Naive B cell (primary cell): ENCODE measurements at regions not wholly inside any gene's neighbourhood (a gene's known extent, or its start where the extent isn't known, plus 50 kb on each side); places are given as distances from the start of the nearest gene placed in this dataset.
"Not testable (repeated sequence)": the region's sequence is repeated elsewhere in the genome, so short reads cannot be mapped to it uniquely, and the experiment has no call there.

Experiments used
- ATAC-seq, 2 donors: fragments of 150-1000 bp; cut with Tn5 transposase; 2 replicates each; pipeline ENCODE4 v1.10.0; 2021; ENCODE audit warnings: low read depth in 2 of 2, mild to moderate bottlenecking in 2 of 2, moderate library complexity in 2 of 2
- DNase-seq: peaks from one replicate; pipeline ENCODE4 v3.0.0; 2022
- H3K27ac Mint-ChIP-seq, 6 donors: one replicate each; pipeline ENCODE4 v1.8.0; 2020 to 2022; ENCODE audit warnings: mild to moderate bottlenecking in 6 of 6, mixed read lengths in 6 of 6, moderate library complexity in 5 of 6, inconsistent platforms in 2 of 6
- H3K27me3 Mint-ChIP-seq, 3 donors: one replicate each; pipeline ENCODE4 v1.8.0; 2021 to 2022; ENCODE audit warnings: mixed read lengths in 3 of 3, mild to moderate bottlenecking in 1 of 3
- H3K36me3 Mint-ChIP-seq, 2 donors: one replicate each; pipeline ENCODE4 v1.8.0; 2020 to 2022; ENCODE audit warnings: mixed read lengths in 2 of 2, inconsistent platforms in 1 of 2, mild to moderate bottlenecking in 1 of 2
- H3K4me1 Mint-ChIP-seq, 3 donors: one replicate each; pipeline ENCODE4 v1.8.0; 2020 to 2022; ENCODE audit warnings: mixed read lengths in 3 of 3, inconsistent platforms in 1 of 3, mild to moderate bottlenecking in 1 of 3, moderate library complexity in 1 of 3
- H3K4me3 Mint-ChIP-seq, 8 donors: one replicate each; pipeline ENCODE4 v1.8.0; 2020 to 2022; ENCODE audit warnings: mild to moderate bottlenecking in 8 of 8, mixed read lengths in 8 of 8, moderate library complexity in 8 of 8, inconsistent platforms in 2 of 8
- H3K9me3 Mint-ChIP-seq, 7 donors: one replicate each; pipeline ENCODE4 v1.8.0; 2020 to 2022; ENCODE audit warnings: mixed read lengths in 7 of 7, mild to moderate bottlenecking in 5 of 7, inconsistent platforms in 2 of 7, moderate library complexity in 1 of 7

DNA sequence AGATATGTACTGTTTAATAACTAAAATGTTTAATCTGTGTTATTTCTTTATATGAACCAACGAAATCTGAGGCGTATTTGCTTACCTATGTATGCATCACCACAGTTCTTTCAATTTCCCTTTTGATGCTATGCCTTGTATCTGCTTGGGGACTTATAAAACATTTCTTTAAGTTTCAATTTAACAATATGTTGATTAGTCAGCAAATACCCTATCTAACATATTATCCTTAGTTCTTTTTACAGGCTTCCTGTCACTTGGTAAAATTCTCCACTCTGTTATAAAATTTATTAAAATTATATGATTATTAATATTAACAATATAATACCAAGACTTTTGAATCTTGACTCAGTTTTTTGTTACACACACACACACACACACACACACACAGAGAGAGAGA lies 174.3 kb downstream of the CPS1 start:
- DNase-seq (no peak), ATAC-seq (no peak)
- Mint-ChIP-seq H3K9me3 (peaks cover 0 to 3% (median 0%) of the 10 kb centered on the region in 7 donors), H3K4me3 (no peak overlapping the region), H3K27ac (no peak overlapping the region), H3K36me3 (no peaks in the 10 kb centered on the region), H3K4me1 (no peaks in the 10 kb centered on the region), H3K27me3 (no peaks in the 10 kb centered on the region)

DNA sequence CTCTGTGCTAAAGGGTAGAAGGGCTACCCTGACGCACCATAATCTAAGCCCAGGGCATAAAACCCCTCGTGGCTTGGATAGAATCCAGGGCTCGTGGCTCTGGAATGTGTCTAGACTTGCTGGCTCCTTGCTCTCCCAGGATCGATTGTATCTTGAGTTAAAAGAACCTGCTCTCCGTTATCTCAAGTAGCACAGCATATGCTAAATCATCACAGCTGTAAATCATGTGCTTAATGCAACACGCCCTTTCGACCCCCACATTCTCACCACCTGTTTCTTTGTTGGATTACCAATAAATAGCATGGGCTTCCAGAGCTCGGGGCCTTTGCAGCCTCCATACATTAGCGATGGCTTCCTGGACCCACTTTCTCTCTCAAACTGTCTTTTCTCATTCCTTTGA lies 190.4 kb downstream of the CPS1 start:
- DNase-seq, H3K36me3 Mint-ChIP-seq, H3K4me3 Mint-ChIP-seq, H3K27ac Mint-ChIP-seq, H3K4me1 Mint-ChIP-seq, H3K27me3 Mint-ChIP-seq, ATAC-seq, H3K9me3 Mint-ChIP-seq: not testable (repeated sequence)

DNA sequence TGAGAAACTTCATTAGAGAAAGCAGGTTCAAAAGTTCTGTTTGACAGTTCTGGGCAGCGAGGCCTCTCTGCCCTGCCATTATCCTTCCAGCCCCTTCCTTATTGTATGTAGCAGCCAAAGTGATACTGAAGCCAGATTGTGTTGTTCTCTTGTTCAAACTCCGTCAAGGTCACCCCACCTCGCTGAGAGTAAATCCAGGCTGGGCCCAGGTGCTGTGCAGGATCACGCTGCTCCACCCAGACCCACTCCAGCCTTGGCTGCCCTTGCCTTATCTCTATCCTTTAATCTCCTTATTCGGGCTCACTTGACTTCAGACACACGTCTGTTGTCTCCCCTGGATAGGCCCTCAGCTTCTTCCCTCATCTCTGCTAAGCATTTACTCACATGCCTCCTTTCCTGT lies 196.1 kb downstream of the CPS1 start:
- H3K27me3 Mint-ChIP-seq = no peaks in the 10 kb centered on the region
- H3K4me3 Mint-ChIP-seq = no peak overlapping the region
- H3K4me1 Mint-ChIP-seq = no peaks in the 10 kb centered on the region
- DNase-seq = no peak
- H3K9me3 Mint-ChIP-seq = no peaks in the 10 kb centered on the region
- no peak for ATAC-seq
- no peak overlapping the region for H3K27ac Mint-ChIP-seq
- no peaks in the 10 kb centered on the region for H3K36me3 Mint-ChIP-seq

DNA sequence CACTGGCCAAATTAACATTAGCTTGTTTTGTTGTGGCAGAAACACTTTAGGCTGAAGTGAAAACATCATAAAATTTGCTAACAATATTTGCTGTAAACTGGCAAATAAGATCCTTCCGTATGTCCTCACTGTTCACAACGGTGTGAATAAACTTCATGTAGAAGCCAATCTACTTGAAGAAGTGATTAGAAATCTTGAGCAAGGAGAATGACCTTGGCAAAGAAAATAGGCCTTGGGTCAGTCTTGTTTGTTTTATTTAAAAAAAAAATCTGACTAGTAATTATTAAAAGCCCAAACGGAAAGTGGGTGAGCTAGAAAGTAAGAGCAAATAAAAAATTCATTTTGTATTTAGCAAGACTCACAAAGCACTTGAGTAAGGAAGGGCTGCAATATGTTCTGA lies 197.0 kb downstream of the CPS1 start:
- Mint-ChIP-seq H3K36me3 (no peaks in the 10 kb centered on the region), H3K27ac (no peak overlapping the region)

DNA sequence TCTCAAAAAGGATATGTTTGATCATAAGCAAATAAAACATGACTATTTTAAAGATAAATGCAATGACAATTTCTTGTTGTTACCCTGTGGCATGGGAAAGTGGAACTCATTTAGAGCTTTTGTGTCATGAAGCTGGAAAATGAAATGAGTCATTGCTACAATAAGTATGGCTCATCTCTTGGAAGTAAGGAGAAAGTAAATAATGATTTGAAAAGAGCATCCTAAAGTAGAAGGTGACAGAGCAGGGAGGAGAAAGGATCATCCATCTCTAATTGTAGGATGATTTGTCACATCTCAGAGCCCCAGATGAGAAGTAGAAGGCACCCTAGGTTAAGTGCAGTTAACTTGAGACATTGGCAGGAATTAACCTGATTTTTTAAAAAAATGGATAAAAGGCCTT lies 200.5 kb downstream of the CPS1 start:
- Mint-ChIP-seq H3K27ac (no peak overlapping the region), H3K4me3 (no peak overlapping the region), H3K4me1 (no peaks in the 10 kb centered on the region), H3K9me3 (peaks cover 0 to 7% (median 1%) of the 10 kb centered on the region in 7 donors), H3K27me3 (no peaks in the 10 kb centered on the region), H3K36me3 (no peaks in the 10 kb centered on the region)
- DNase-seq = no peak
- no peak for ATAC-seq

More for the DNA sequence above, 197.0 kb downstream of the CPS1 start:
- H3K27me3 Mint-ChIP-seq = no peaks in the 10 kb centered on the region
- H3K9me3 Mint-ChIP-seq = peaks cover 0 to 1% (median 0%) of the 10 kb centered on the region in 7 donors
- DNase-seq = no peak
- no peak for ATAC-seq
- H3K4me3 Mint-ChIP-seq = no peak overlapping the region
- H3K4me1 Mint-ChIP-seq = no peaks in the 10 kb centered on the region

DNA sequence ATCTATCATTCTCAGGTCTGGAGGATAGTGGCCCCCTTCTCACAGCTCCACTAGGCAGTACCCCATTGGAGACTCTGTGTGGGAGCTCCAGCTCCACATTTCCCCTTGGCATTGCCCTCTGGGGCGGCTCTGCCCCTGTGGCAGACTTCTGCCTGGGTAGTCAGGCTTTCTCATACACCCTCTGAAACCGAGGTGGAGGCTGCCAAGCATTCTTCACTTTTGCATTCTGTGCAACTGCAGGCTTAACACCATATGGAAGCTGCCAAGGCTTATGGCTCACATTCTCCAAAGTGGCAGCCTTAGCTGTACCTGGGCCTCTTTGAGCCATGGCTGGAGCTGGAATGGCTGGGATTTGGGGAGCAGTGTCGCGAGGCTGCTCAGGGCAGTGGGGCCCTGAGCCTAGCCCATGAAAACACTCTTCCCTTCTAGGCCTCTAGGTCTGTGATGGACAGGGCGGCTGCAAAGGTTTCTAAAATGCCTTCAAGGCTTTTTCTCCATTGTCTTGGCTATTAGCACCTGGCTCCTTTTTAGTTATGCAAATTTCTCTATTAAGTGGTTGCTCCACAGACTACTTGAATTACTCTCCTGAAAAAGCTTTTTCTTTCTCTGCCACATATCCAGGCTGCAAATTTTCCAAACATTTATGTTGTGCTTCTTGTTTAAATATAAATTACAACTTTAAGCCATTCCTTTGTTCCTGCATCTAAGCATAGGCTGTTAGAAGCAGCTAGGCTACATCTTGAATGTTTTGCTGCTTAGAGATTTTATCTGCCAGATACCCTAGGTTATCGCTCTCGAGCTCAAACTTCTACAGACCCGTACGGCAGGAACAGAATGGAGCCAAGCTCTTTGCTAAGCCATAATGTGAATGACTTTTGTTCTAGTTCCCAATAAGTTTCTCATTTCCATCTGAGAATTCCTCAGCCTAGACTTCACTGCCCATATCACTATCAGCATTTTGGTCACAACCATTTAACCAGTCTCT lies 206.5 kb downstream of the CPS1 start:
- DNase-seq (no peak), ATAC-seq (no peak)
- Mint-ChIP-seq H3K36me3 (no peaks in the 10 kb centered on the region), H3K9me3 (peaks cover 0 to 9% (median 1%) of the 10 kb centered on the region in 7 donors), H3K27me3 (no peaks in the 10 kb centered on the region), H3K4me1 (no peaks in the 10 kb centered on the region), H3K4me3 (no peak overlapping the region), H3K27ac (no peak overlapping the region)

DNA sequence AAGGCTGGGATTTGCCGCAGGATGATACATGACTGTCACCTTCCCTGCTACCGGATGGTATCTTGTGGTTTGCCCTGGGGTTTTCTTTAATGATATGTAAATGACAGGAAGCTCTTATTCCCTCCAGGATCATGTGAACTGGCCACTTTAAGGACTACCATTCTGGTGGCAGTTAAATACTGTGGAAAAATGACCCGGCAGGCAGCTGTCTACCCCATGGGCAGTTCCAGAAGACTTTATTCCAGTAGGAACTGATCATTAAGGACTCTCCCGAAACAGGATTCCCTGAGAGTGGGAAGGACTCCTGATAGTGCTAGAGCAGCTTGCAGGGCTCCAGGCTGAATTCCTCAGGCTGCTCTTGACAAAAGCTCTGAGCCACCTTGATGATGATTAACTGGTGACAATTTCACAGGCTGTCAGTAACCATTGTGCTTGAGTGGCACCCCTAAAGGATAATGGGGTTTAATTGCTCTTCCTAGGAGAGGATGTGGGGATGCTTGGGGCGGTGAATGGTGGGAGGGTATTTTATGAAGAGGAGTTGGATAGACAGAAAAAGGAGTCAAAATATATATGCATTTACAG lies 212.0 kb downstream of the CPS1 start:
- no peaks in the 10 kb centered on the region for H3K36me3 Mint-ChIP-seq

DNA sequence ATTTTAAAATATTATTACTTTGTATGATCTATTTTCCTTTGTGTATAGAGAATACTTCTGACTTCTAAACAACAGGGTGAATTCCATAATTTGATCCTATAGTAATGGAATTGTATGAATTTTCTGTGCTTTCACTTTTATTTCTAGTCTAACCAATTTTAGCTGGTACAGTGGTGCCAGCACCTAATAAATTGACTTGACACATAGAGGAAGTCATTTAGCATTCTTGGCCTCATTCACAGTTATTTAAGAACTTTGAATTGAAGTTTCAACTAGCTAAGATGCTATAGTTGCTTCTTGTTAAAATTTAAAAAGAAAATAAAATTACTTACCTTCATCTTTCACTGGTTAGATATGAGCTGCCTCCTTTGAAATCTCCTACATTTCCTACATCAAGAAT lies 220.4 kb downstream of the CPS1 start:
- ATAC-seq (no peak), DNase-seq (no peak)
- peaks cover 1 to 15% (median 10%) of the 10 kb centered on the region in 7 donors for H3K9me3 Mint-ChIP-seq
- no peak overlapping the region for H3K27ac Mint-ChIP-seq
- no peaks in the 10 kb centered on the region for H3K27me3 Mint-ChIP-seq
- H3K4me1 Mint-ChIP-seq = no peaks in the 10 kb centered on the region
- no peak overlapping the region for H3K4me3 Mint-ChIP-seq
- no peaks in the 10 kb centered on the region for H3K36me3 Mint-ChIP-seq

More for the DNA sequence above, 212.0 kb downstream of the CPS1 start:
- DNase-seq (no peak), ATAC-seq (no peak)
- peaks cover 3 to 18% (median 13%) of the 10 kb centered on the region in 7 donors for H3K9me3 Mint-ChIP-seq
- H3K4me1 Mint-ChIP-seq = no peaks in the 10 kb centered on the region
- no peak overlapping the region for H3K27ac Mint-ChIP-seq
- H3K4me3 Mint-ChIP-seq = no peak overlapping the region
- no peaks in the 10 kb centered on the region for H3K27me3 Mint-ChIP-seq

DNA sequence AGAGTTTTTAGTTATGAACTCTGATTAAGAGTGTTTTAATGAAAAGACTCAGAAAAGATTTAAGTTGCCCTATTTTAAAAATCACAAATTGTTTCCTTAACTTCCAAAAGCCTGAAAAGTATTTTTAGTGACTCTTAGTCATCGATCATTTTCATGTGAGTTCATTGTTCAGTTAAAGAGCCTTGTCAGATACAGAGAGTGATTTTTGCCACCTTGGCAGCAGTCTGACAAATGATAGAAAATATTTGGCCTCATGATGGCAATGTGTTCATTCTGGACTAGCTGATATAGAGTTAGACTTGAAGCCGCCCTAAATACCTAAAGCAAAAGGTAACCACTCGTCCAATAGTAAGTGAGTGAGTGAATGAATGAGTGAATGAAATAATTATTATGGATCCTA lies 225.8 kb downstream of the CPS1 start:
- no peak overlapping the region for H3K27ac Mint-ChIP-seq
- no peaks in the 10 kb centered on the region for H3K27me3 Mint-ChIP-seq
- ATAC-seq = no peak
- peaks cover 0 to 8% (median 0%) of the 10 kb centered on the region in 7 donors for H3K9me3 Mint-ChIP-seq
- H3K4me1 Mint-ChIP-seq = no peaks in the 10 kb centered on the region
- H3K4me3 Mint-ChIP-seq = no peak overlapping the region
- H3K36me3 Mint-ChIP-seq = no peaks in the 10 kb centered on the region
- no peak for DNase-seq

DNA sequence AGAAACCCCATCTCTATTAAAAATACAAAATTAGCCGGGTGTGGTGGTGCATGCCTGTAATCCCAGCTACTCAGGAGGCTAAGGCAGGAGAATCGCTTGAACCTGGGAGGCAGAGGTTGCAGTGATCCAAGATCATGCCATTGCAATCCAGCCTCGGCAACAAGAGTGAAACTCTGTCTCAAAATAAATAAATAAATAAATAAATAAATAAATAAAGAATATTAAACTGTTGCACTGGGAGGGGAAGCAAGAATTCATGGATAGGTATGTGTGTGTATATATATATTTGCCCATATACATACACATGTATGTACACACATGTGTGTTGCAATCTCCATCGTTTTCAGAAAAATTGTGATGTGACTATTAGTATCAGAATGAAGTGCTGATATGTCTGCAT lies 231.4 kb downstream of the CPS1 start:
- not testable (repeated sequence) for ATAC-seq, H3K27me3 Mint-ChIP-seq, H3K36me3 Mint-ChIP-seq, H3K4me1 Mint-ChIP-seq, H3K27ac Mint-ChIP-seq, H3K4me3 Mint-ChIP-seq, H3K9me3 Mint-ChIP-seq, DNase-seq

DNA sequence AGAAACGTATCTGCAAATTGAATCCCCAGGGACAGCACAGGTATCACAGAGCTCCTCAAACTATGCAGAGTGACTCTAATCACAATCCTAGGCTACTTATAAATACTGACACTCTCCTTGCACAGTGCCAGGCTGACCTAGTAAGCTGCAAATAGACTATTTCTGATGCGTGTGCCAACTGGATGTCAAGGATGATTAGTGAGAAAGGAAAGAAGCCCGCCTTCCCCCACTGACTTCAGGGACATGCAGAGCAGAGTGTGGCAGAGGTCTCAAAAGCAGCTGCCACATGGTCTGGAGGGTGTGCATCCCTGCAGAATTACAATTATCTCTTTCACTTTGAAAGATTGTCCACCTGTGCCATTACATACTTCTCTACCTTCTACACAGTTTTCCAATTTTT lies 235.6 kb downstream of the CPS1 start:
- no peak for ATAC-seq
- Mint-ChIP-seq H3K4me1 (no peaks in the 10 kb centered on the region), H3K4me3 (no peak overlapping the region), H3K36me3 (no peaks in the 10 kb centered on the region), H3K27ac (no peak overlapping the region), H3K27me3 (no peaks in the 10 kb centered on the region), H3K9me3 (no peaks in the 10 kb centered on the region)
- DNase-seq = no peak

DNA sequence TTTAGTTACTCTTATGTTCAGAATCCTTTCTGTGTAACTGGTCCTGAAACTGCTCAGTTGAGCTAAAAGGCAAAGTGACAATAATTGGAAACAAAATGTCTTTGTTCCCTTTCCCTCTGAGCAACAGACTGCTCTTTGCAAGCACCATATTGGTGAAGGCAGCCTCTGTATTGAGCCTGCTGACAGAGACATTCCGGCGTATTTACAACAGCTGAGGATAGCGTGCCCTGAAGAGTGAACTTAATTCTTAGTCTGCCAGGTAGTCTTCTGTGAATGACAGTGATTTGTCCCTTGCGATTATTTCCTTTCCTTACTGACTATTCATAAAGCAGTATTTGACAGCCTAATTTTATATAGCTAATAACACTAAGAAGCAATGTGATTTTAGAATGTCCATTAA lies 239.1 kb downstream of the CPS1 start:
- DNase-seq (no peak), ATAC-seq (no peak)
- no peaks in the 10 kb centered on the region for H3K27me3 Mint-ChIP-seq
- no peaks in the 10 kb centered on the region for H3K4me1 Mint-ChIP-seq
- H3K36me3 Mint-ChIP-seq = no peaks in the 10 kb centered on the region
- H3K27ac Mint-ChIP-seq = no peak overlapping the region
- H3K4me3 Mint-ChIP-seq = no peak overlapping the region
- no peaks in the 10 kb centered on the region for H3K9me3 Mint-ChIP-seq

DNA sequence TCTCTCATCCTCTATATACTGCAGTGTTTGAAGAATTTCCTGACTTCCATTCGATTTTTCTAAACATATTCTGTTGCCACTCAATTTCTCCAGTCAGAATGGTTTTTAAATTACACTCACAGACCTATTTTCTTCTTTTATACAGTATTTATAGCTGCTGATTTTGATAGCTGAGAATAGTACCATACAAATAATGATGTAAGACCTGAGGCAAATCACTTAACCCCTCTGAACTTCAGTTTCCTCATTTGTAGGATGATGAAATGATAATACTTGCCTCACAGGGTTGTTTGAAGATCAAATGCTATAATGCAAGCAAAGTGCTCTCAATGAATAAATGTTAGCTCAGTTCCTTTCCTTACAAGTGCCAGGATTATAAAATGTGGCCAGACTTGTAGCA lies 241.8 kb downstream of the CPS1 start:
- H3K27me3 Mint-ChIP-seq = no peaks in the 10 kb centered on the region
- ATAC-seq (no peak), DNase-seq (no peak)
- no peak overlapping the region for H3K4me3 Mint-ChIP-seq
- H3K9me3 Mint-ChIP-seq = no peaks in the 10 kb centered on the region
- H3K4me1 Mint-ChIP-seq = no peaks in the 10 kb centered on the region
- H3K27ac Mint-ChIP-seq = no peak overlapping the region
- no peaks in the 10 kb centered on the region for H3K36me3 Mint-ChIP-seq

DNA sequence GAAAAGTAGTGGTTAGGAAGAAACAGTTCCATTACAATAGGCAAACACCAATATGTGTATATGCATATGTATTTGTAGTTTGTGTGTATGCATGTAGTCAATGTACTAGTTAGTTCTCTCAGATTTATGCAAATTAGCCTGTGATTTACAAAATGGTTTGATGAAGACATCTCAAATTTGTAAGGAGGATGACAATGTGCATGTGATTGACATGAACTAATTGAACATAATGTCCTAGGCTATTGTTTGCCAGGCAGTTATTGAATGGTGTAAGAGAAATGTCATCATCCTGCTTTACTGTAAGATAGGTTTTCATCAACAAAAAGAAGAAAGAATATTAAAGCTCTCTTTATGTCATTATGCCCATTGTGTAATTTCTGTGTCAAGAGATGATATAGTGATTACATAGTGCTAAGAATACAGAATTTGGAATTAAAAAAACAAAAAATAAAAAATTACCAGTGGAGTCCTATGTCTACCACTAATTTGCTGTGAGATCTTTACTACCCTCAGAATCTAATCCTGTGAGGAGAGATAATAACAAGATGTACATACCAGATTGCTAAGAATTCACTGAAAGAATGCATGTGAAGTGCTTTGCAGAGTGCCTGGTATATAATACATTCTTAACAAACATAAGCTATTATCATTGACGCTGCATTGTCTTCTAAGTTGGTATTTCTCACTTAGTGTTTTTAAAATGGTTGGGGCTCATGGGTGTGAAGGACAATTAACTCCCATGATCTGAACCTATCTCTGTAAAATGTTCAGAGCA lies 258.0 kb downstream of the CPS1 start:
- ATAC-seq (no peak), DNase-seq (no peak)
- H3K4me1 Mint-ChIP-seq = no peaks in the 10 kb centered on the region
- peaks cover 0 to 20% (median 4%) of the 10 kb centered on the region in 7 donors for H3K9me3 Mint-ChIP-seq
- H3K27ac Mint-ChIP-seq = no peak overlapping the region
- H3K27me3 Mint-ChIP-seq = no peaks in the 10 kb centered on the region
- no peak overlapping the region for H3K4me3 Mint-ChIP-seq
- no peaks in the 10 kb centered on the region for H3K36me3 Mint-ChIP-seq
